ENCODE measurements at regions not wholly inside any gene's neighbourhood (a gene's known extent, or its start where the extent isn't known, plus 50 kb on each side); places are given as distances from the start of the nearest gene placed in this dataset.

- TF ChIP-seq CTCF (IDR thresholded peaks at IDR 0.05) (no peak), POLR2A (IDR thresholded peaks at IDR 0.05) (no peak)
Observed at GRCh38 chr10:129259128-129259815, 207.8 kb upstream of the MGMT start.

Data from uterus (tissue), 2 donors.